HepG2 (cell line): ENCODE measurements at regions not wholly inside any gene's neighbourhood (a gene's known extent, or its start where the extent isn't known, plus 50 kb on each side); places are given as distances from the start of the nearest gene placed in this dataset.

Source experiments
- ATAC-seq: fragments of 200-7000 bp; cut with Tn5 transposase; 3 replicates; pipeline ENCODE4 v1.9.1; 2020; ENCODE audit warnings: mild to moderate bottlenecking, moderate library complexity
- BruUV-seq: library from RNA; stranded (reverse); fragments of 400-500 nt; replicated peaks from 2 replicates; lab custom pipeline; 2021; lab: Mats Ljungman, UMichigan
- CTCF ChIA-PET: fragments of 300-600 bp; formaldehyde crosslinking; extraction: SDS; loops from one replicate; lab custom pipeline; 2021; ENCODE audit warnings: low total read pairs, inconsistent platforms, low intra/inter-chr PET ratio; lab: Yijun Ruan, JAX
- POLR2A ChIA-PET: fragments of 350-600 bp; sonication (Branson Sonifier 250); formaldehyde crosslinking; loops from one replicate; lab custom pipeline; 2020; ENCODE audit warnings: antibody characterized with exemption, inconsistent platforms; lab: Yijun Ruan, JAX
- DNase-seq: peaks from one replicate; pipeline ENCODE4 v3.0.0-alpha.2; 2015; ENCODE audit warnings: low spot score
- FAIRE-seq: peaks from 3 replicates; lab custom pipeline; 2011; peaks lifted over from hg19 to GRCh38; lab: Jason Lieb, UNC
- H2AFZ ChIP-seq: one replicate; pipeline ENCODE4 v1.6.1; 2011; ENCODE audit warnings: low read length, inconsistent platforms
- H3K27ac ChIP-seq: fragments of 300-600 bp; 3 replicates; pipeline ENCODE4 v1.8.0; 2011; ENCODE audit warnings: mixed run types, mild to moderate bottlenecking, mixed read lengths, low read length, inconsistent platforms; ENCODE audit not compliant: insufficient read depth; ENCODE audit errors: extremely low read length
- H3K27me3 ChIP-seq, 2 experiments: fragments of 200-600 bp in 1 of 2; 2 replicates in 1 of 2; 3 replicates in 1 of 2; pipeline versions ENCODE4 v1.6.0 to v1.8.0; 2011; ENCODE audit warnings: low read length in 2 of 2, mild to moderate bottlenecking in 2 of 2, moderate library complexity in 2 of 2, inconsistent platforms in 1 of 2; ENCODE audit not compliant: insufficient read depth in 2 of 2, control insufficient read depth in 1 of 2
- H3K36me3 ChIP-seq, 2 experiments: fragments of 200-600 bp in 1 of 2; replicated peaks in 1 of 2; 2 replicates in 1 of 2; 3 replicates in 1 of 2; pipeline versions ENCODE4 v1.5.1 to v1.8.0; 2011; ENCODE audit warnings: low read length in 2 of 2, inconsistent platforms in 1 of 2; ENCODE audit not compliant: insufficient read depth in 2 of 2, control insufficient read depth in 1 of 2
- H3K4me1 ChIP-seq: 2 replicates; pipeline ENCODE4 v1.5.1; 2012; ENCODE audit warnings: low read length, inconsistent platforms; ENCODE audit not compliant: insufficient read depth
- H3K4me2 ChIP-seq: 2 replicates; pipeline ENCODE4 v1.6.0; 2011; ENCODE audit warnings: low read depth, low read length, inconsistent platforms
- H3K4me3 ChIP-seq, 3 experiments: fragments of 200-600 bp in 1 of 3; sonication (generic), shearing (Covaris generic) in 1 of 3; replicated peaks in 1 of 3; 2 replicates each; pipeline ENCODE4 v1.5.1; 2011 to 2016; ENCODE audit warnings: low read length in 3 of 3, inconsistent platforms in 2 of 3, low read depth in 2 of 3, mild to moderate bottlenecking in 2 of 3, control low read depth in 1 of 3, mixed read lengths in 1 of 3; ENCODE audit not compliant: insufficient read depth in 1 of 3
- H3K79me2 ChIP-seq: one replicate; pipeline ENCODE4 v1.6.1; 2011; ENCODE audit warnings: low read length, inconsistent platforms; ENCODE audit not compliant: insufficient read depth
- H3K9ac ChIP-seq: 2 replicates; pipeline ENCODE4 v1.6.0; 2011; ENCODE audit warnings: mild to moderate bottlenecking, low read depth, low read length, inconsistent platforms; ENCODE audit not compliant: insufficient read depth
- H3K9me3 ChIP-seq: 2 replicates; pipeline ENCODE4 v1.5.1; 2012; ENCODE audit warnings: mild to moderate bottlenecking, low read length
- H4K20me1 ChIP-seq: 2 replicates; pipeline ENCODE4 v1.6.0; 2011; ENCODE audit warnings: inconsistent platforms, mild to moderate bottlenecking, low read length, moderate library complexity; ENCODE audit not compliant: insufficient read depth
- CBX1 ChIP-seq: IDR thresholded peaks from one replicate; pipeline ENCODE4 v1.6.1; 2016; ENCODE audit warnings: antibody characterized with exemption, low read depth
- GATA4 ChIP-seq: sonication (generic); IDR thresholded peaks from 2 replicates; pipeline ENCODE4 v1.6.1; 2016; ENCODE audit warnings: antibody characterized with exemption, low read depth, borderline replicate concordance
- HNRNPH1 ChIP-seq: fragments of 200-400 bp; formaldehyde crosslinking; optimal IDR thresholded peaks from 2 replicates; pipeline ENCODE3; 2017; ENCODE audit warnings: mild to moderate bottlenecking, low read depth, low read length
- MAFF ChIP-seq: IDR thresholded peaks from 2 replicates; pipeline ENCODE4 v1.6.1; 2011; ENCODE audit warnings: low read depth, low read length, improper control_type of control experiment
- MAFK ChIP-seq, 2 experiments: IDR thresholded peaks in 1 of 2; conservative IDR thresholded peaks in 1 of 2; 2 replicates each; pipeline ENCODE4 v1.6.1; 2011; ENCODE audit warnings: improper control_type of control experiment in 2 of 2, low read length in 2 of 2
- MBD4 ChIP-seq: IDR thresholded peaks from 2 replicates; pipeline ENCODE4 v1.6.1; 2012; ENCODE audit warnings: low read length, inconsistent platforms, borderline replicate concordance
- NFE2L1 ChIP-seq: sonication (generic); formaldehyde crosslinking; IDR thresholded peaks from 2 replicates; pipeline ENCODE4 v1.4.0; 2020; ENCODE audit warnings: missing genetic modification reagents, mild to moderate bottlenecking, borderline replicate concordance
- NFYC ChIP-seq: IDR thresholded peaks from 2 replicates; pipeline ENCODE4 v1.6.1; 2016; ENCODE audit warnings: missing genetic modification reagents, missing compliant biosample characterization
- PPARG ChIP-seq: conservative IDR thresholded peaks from 2 replicates; pipeline ENCODE4 v1.6.1; 2016; ENCODE audit warnings: missing biosample characterization, missing genetic modification reagents
- RAD51 ChIP-seq: fragments of 450-650 bp; IDR thresholded peaks from 2 replicates; pipeline ENCODE4 v1.6.1; 2016; ENCODE audit warnings: borderline replicate concordance
- TBP ChIP-seq: sonication (generic); formaldehyde crosslinking; IDR thresholded peaks from 2 replicates; pipeline ENCODE4 v1.5.0; 2020; ENCODE audit warnings: missing genetic modification reagents
- TEAD3 ChIP-seq: optimal IDR thresholded peaks from 2 replicates; pipeline ENCODE3; 2016; ENCODE audit warnings: borderline replicate concordance
- ZC3H4 ChIP-seq: sonication (generic); formaldehyde crosslinking; IDR thresholded peaks from 2 replicates; pipeline ENCODE4 v1.4.0; 2020; ENCODE audit warnings: missing genetic modification reagents, borderline replicate concordance
- ZKSCAN8 ChIP-seq: IDR thresholded peaks from 2 replicates; pipeline ENCODE4 v1.6.1; 2016; ENCODE audit warnings: borderline replicate concordance, missing genetic modification reagents, missing compliant biosample characterization
- ZNF432 ChIP-seq: sonication (generic); formaldehyde crosslinking; IDR thresholded peaks from 2 replicates; pipeline ENCODE4 v1.5.0; 2020; ENCODE audit warnings: missing genetic modification reagents, mild to moderate bottlenecking, borderline replicate concordance
- ZNF552 ChIP-seq: sonication (generic); formaldehyde crosslinking; IDR thresholded peaks from 2 replicates; pipeline ENCODE4 v1.9.0; 2022; ENCODE audit warnings: missing genetic modification reagents, mild to moderate bottlenecking, borderline replicate concordance
- ZNF615 ChIP-seq: sonication (generic); formaldehyde crosslinking; IDR thresholded peaks from 2 replicates; pipeline ENCODE4 v1.5.0; 2020; ENCODE audit warnings: mild to moderate bottlenecking, missing genetic modification reagents, borderline replicate concordance
- ZNF720 ChIP-seq: sonication (generic); formaldehyde crosslinking; IDR thresholded peaks from 2 replicates; pipeline ENCODE4 v1.4.0; 2020; ENCODE audit warnings: missing genetic modification reagents
- ZNF749 ChIP-seq: sonication (generic); formaldehyde crosslinking; IDR thresholded peaks from 2 replicates; pipeline ENCODE4 v1.8.0; 2022; ENCODE audit warnings: mild to moderate bottlenecking, missing genetic modification reagents, moderate library complexity, borderline replicate concordance
- ZNF788 ChIP-seq: sonication (generic); formaldehyde crosslinking; IDR thresholded peaks from 2 replicates; pipeline ENCODE4 v1.5.0; 2020; ENCODE audit warnings: mild to moderate bottlenecking, missing genetic modification reagents, borderline replicate concordance
- ZSCAN9 ChIP-seq: IDR thresholded peaks from 2 replicates; pipeline ENCODE4 v1.6.1; 2016; ENCODE audit warnings: borderline replicate concordance
- WGBS: methylation state at CpG from one replicate; pipeline ENCODE4 v1.1.6; 2017; ENCODE audit warnings: low lambda C conversion rate; 5-methylcytosine and 5-hydroxymethylcytosine counted together
- in situ Hi-C: cut with HindIII; loops from 2 replicates; pipeline ENCODE4 v1.10.0; 2017; ENCODE audit warnings: low pct_unique_long_range_greater_than_20kb; ENCODE audit not compliant: extremely low pct_ligation_motif_present
- intact Hi-C: fragments of 100-400 bp; cut with micrococcal nuclease; formaldehyde crosslinking; loops from one replicate; pipeline ENCODE4 v1.10.0; 2022; ENCODE audit not compliant: unreplicated experiment
- TF ChIP-seq, protein P1 (sequence below), 2 experiments: sonication (generic) in 1 of 2; formaldehyde crosslinking in 1 of 2; IDR thresholded peaks; 2 replicates each; pipeline versions ENCODE4 v1.4.0 to v1.6.1; 2018 to 2020; ENCODE audit warnings: missing genetic modification reagents in 2 of 2, borderline replicate concordance in 1 of 2, low read depth in 1 of 2, mild to moderate bottlenecking in 1 of 2, missing biosample characterization in 1 of 2
- TF ChIP-seq, protein P2 (sequence below): IDR thresholded peaks from 2 replicates; pipeline ENCODE4 v1.6.1; 2018; ENCODE audit warnings: missing genetic modification reagents
- TF ChIP-seq, protein P3 (sequence below): fragments of 450-650 bp; IDR thresholded peaks from 2 replicates; pipeline ENCODE4 v1.6.1; 2016

DNA sequence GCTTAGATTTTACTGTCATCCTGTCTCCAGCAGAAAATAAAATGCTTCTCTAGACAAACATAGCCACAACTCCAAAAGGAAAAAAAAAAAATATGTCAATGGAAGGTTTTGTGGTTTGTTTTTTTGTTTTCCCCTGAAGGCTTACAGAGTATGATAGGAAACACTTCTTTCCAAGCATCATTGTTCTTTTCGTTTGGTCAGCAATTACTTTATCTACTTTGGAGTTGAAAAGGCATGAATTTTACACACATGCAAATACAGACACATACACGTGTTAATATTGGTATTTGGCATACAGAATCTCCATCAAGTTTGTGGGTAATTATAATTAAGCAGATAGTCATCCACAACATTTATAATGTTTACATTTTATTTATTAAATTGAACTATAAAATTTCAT is 496.9 kb upstream of the MBL2 start:
- Histone ChIP-seq H3K9ac (no peak overlapping the region), H3K36me3 (no peaks in the 10 kb centered on the region), H2AFZ (no peak overlapping the region), H3K27ac (no peak overlapping the region), H3K79me2 (no peaks in the 10 kb centered on the region), H3K27me3 (no peaks in the 10 kb centered on the region), H3K4me1 (no peaks in the 10 kb centered on the region), H3K4me3 (no peak overlapping the region), H4K20me1 (no peaks in the 10 kb centered on the region), H3K9me3 (no peaks in the 10 kb centered on the region), H3K4me2 (no peak overlapping the region)
- CTCF ChIA-PET, result no interaction called here
- ATAC-seq (no peak), FAIRE-seq (no peak), DNase-seq (no peak)
- intact Hi-C loops (no loop called here), in situ Hi-C loops (no loop called here)
- POLR2A ChIA-PET, result no interaction called here
- 0% methylated on average over 2 of the region's 2 CpGs for WGBS
- no TSS peak for BruUV-seq
- TF ChIP-seq ZNF615 (no peak), ZC3H4 (CRISPR knock-in tag) (no peak), NFE2L1 (CRISPR knock-in tag) (no peak), NFYC (CRISPR knock-in tag) (no peak), ZNF432 (CRISPR knock-in tag) (no peak), PPARG (CRISPR knock-in tag) (no peak), MBD4 (no peak), MAFK (conservative IDR thresholded peaks at IDR 0.05 in 1 of 2, IDR thresholded peaks at IDR 0.05 in 1 of 2; ENCODE audit: low read length in 2 of 2) (peak; percentile 55 to 61; a peak in 3 of 4 replicates), GATA4 (no peak), ZNF552 (CRISPR knock-in tag) (no peak), HNRNPH1 (no peak), RAD51 (no peak), CBX1 (no peak), ZKSCAN8 (no peak), ZSCAN9 (no peak), TEAD3 (no peak), MAFF (0 out of 2 replicates have a peak, but pooled peaks have one; percentile 37), ZNF749 (CRISPR knock-in tag) (no peak), ZNF788 (CRISPR knock-in tag) (no peak), TBP (CRISPR knock-in tag) (no peak), ZNF720 (CRISPR knock-in tag) (no peak)
- TF ChIP-seq, protein P1, sequence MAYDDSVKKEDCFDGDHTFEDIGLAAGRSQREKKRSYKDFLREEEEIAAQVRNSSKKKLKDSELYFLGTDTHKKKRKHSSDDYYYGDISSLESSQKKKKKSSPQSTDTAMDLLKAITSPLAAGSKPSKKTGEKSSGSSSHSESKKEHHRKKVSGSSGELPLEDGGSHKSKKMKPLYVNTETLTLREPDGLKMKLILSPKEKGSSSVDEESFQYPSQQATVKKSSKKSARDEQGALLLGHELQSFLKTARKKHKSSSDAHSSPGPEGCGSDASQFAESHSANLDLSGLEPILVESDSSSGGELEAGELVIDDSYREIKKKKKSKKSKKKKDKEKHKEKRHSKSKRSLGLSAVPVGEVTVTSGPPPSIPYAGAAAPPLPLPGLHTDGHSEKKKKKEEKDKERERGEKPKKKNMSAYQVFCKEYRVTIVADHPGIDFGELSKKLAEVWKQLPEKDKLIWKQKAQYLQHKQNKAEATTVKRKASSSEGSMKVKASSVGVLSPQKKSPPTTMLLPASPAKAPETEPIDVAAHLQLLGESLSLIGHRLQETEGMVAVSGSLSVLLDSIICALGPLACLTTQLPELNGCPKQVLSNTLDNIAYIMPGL (CRISPR knock-in tag; IDR thresholded peaks at IDR 0.05; ENCODE audit: borderline replicate concordance in 1 of 2, low read depth in 1 of 2), result no peak
- TF ChIP-seq, protein P2, sequence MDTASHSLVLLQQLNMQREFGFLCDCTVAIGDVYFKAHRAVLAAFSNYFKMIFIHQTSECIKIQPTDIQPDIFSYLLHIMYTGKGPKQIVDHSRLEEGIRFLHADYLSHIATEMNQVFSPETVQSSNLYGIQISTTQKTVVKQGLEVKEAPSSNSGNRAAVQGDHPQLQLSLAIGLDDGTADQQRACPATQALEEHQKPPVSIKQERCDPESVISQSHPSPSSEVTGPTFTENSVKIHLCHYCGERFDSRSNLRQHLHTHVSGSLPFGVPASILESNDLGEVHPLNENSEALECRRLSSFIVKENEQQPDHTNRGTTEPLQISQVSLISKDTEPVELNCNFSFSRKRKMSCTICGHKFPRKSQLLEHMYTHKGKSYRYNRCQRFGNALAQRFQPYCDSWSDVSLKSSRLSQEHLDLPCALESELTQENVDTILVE (CRISPR knock-in tag), result no peak
- TF ChIP-seq, protein P3, sequence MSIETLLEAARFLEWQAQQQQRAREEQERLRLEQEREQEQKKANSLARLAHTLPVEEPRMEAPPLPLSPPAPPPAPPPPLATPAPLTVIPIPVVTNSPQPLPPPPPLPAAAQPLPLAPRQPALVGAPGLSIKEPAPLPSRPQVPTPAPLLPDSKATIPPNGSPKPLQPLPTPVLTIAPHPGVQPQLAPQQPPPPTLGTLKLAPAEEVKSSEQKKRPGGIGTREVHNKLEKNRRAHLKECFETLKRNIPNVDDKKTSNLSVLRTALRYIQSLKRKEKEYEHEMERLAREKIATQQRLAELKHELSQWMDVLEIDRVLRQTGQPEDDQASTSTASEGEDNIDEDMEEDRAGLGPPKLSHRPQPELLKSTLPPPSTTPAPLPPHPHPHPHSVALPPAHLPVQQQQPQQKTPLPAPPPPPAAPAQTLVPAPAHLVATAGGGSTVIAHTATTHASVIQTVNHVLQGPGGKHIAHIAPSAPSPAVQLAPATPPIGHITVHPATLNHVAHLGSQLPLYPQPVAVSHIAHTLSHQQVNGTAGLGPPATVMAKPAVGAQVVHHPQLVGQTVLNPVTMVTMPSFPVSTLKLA, result peak; percentile 68
